Brain microvascular endothelial cell (primary cell): ENCODE measurements at regions not wholly inside any gene's neighbourhood (a gene's known extent, or its start where the extent isn't known, plus 50 kb on each side); places are given as distances from the start of the nearest gene placed in this dataset.
"Not testable (repeated sequence)": the region's sequence is repeated elsewhere in the genome, so short reads cannot be mapped to it uniquely, and the experiment has no call there.

ENCODE experiments used
- DNase-seq: peaks from one replicate; pipeline ENCODE4 v3.0.0-alpha.2; 2020
- H3K27ac ChIP-seq: fragments of 250-450 bp; sonication (Bioruptor Pico); 2 replicates; pipeline ENCODE4 v1.5.1; 2020; ENCODE audit warnings: mild to moderate bottlenecking, moderate library complexity
- H3K27me3 ChIP-seq: fragments of 250-450 bp; sonication (Bioruptor Pico); replicated peaks from 2 replicates; pipeline ENCODE4 v1.5.1; 2020; ENCODE audit warnings: mild to moderate bottlenecking
- H3K36me3 ChIP-seq: fragments of 250-450 bp; sonication (Bioruptor Pico); replicated peaks from 2 replicates; pipeline ENCODE4 v1.5.1; 2020; ENCODE audit warnings: mild to moderate bottlenecking
- H3K4me3 ChIP-seq: 2 replicates; pipeline ENCODE4 v1.5.1; 2011; ENCODE audit warnings: low read depth, mild to moderate bottlenecking, control low read depth, low read length, moderate library complexity
- in situ Hi-C: cut with HindIII; loops from 2 replicates; pipeline ENCODE4 v1.10.0; 2017; ENCODE audit warnings: low sequenced_read_pairs, low pct_ligation_motif_present
- TF ChIP-seq, protein P1 (sequence below): IDR thresholded peaks from 2 replicates; pipeline ENCODE4 v1.5.1; 2011; ENCODE audit warnings: low read depth, mild to moderate bottlenecking, moderate library complexity, low read length, control low read depth, inconsistent platforms; ENCODE audit errors: missing control alignments

DNA sequence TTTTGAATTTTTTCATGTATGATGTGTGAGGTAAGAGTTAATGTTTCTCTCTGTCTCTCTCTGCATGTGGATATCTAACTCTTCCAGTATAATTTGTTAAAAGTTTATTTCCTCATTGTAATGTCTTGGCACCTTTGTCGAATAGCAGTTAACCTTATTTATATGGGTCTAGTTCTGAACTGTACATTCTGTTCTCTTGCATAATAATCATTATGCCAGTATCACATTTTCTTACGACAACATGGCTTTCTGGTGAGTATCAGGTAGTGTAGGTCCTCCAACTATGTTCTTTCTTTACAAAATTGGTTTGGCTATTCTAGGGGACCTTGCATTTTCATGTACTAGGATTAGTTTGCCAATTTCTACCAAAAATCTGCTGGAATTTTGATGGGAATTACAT lies 337.0 kb upstream of the FZD8 start:
- H3K27me3 ChIP-seq = no peaks in the 10 kb centered on the region
- in situ Hi-C loops = no loop called here
- H3K36me3 ChIP-seq = no peaks in the 10 kb centered on the region
- H3K4me3 ChIP-seq = no peak overlapping the region
- DNase-seq = no peak
- TF ChIP-seq, protein P1, sequence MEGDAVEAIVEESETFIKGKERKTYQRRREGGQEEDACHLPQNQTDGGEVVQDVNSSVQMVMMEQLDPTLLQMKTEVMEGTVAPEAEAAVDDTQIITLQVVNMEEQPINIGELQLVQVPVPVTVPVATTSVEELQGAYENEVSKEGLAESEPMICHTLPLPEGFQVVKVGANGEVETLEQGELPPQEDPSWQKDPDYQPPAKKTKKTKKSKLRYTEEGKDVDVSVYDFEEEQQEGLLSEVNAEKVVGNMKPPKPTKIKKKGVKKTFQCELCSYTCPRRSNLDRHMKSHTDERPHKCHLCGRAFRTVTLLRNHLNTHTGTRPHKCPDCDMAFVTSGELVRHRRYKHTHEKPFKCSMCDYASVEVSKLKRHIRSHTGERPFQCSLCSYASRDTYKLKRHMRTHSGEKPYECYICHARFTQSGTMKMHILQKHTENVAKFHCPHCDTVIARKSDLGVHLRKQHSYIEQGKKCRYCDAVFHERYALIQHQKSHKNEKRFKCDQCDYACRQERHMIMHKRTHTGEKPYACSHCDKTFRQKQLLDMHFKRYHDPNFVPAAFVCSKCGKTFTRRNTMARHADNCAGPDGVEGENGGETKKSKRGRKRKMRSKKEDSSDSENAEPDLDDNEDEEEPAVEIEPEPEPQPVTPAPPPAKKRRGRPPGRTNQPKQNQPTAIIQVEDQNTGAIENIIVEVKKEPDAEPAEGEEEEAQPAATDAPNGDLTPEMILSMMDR = no peak
- no peak overlapping the region for H3K27ac ChIP-seq

DNA sequence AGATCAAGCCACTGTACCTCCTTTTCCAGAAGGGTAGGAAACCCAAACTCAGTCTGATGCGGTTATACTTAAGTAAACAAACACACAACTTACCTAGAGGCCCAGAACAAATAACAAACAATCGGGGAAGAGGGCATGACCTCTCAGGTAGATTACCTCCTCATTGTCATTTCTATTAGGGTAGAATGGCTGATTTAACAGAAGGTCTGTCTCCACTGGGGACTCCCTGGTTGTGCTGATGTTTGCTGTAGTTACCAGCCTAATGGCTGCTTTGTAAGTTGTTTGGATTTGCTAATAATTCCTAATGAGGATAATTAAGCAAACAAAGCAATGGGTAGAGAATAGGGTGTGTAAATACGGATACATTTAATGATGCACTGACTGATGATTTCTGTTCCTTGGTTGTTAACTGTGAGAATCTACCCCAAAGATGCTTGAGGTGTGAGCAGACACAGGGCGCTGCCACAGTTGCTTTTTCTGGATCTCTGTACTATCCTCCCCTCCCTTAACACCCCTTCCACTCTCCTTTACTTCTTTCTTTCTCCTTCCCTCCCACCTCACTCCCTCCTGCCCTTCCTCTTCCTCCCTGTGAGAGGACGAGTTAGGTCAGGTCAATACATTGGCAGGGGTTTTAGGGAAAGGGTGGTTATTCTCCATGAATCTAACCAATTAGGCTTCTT lies 332.0 kb upstream of the FZD8 start:
- H3K36me3 ChIP-seq, DNase-seq, H3K27ac ChIP-seq, in situ Hi-C loops, H3K27me3 ChIP-seq, H3K4me3 ChIP-seq: not testable (repeated sequence)

DNA sequence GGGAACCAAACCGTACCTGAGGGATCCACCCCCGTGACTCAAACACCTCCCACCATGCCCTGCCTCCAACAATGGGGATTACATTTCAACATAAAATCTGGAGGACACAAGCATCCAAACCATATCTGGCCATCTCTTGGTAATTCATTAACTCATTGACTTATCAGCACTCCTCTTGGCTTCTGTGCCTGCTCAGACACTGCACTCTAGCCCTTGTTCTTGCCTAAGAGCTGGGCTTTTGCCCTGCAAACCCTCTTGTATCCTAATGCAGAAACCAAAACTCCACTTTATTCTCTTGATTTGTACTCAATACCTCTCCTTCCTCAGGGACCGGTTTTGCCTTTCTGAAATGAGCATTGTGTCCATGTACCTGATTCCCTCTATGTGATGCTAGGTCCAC lies 330.2 kb upstream of the FZD8 start:
- in situ Hi-C loops = no loop called here
- TF ChIP-seq, protein P1 = no peak
- Histone ChIP-seq H3K27ac (no peak overlapping the region), H3K27me3 (no peaks in the 10 kb centered on the region), H3K4me3 (no peak overlapping the region), H3K36me3 (no peaks in the 10 kb centered on the region)
- no peak for DNase-seq

DNA sequence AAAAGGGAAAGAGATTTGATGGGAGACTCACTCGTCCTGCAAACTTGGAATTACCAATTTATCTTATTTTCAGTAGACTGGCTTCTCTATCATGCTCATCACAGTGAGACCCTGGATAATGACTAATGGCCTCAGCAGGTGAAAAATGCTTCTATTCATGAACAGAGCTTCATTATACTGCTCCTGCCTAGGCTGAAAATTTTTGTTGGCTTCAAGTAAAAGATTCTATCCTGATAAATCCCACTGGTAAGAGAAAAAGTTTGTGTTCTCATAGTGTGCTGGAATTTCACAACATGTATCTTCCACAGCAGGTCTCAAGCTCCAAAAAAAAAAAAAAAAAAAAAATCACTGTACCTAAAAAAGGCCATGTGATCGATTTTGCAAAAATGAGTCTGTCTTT lies 329.3 kb upstream of the FZD8 start:
- in situ Hi-C loops = no loop called here
- TF ChIP-seq, protein P1 = no peak
- Histone ChIP-seq H3K27ac (no peak overlapping the region), H3K27me3 (no peaks in the 10 kb centered on the region), H3K4me3 (no peak overlapping the region), H3K36me3 (no peaks in the 10 kb centered on the region)
- DNase-seq = no peak

DNA sequence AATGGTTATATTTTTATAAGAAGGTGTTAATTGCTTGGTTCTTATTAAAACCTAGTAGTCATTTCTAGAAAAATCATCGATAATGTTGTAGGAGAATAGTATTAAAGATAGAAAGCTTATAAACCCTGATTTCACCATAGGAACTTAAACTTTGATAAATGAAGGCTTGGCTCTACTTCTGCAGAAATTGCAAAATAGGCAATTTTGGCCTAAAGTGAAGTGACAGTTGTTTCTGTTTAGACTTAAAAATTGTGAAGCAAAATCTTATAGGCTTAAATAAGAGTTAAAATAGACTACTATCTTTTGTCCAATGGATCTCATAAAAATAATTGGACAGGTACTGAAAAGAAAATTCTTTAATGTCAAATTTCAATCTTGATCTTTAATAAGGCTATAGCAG lies 321.6 kb upstream of the FZD8 start:
- no peak for DNase-seq

DNA sequence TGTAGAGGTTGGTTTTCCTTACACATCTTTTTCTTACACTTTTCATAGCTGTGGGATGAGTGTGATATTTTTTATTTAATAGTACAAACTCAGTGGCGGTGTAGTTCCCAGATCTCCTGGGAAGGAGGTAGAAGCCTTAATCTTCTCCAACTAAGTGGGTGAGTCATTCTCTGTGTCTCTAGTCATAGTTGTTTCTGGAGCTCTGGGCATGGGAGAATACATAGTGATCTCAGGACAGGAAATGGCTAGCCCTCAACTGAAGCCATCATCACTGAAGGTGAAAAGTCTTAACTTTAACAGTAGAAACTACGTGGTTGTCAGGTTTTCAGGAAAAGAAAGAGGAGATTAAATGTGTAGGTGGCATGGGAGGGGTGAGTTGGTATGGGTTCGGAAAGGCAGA lies 319.4 kb upstream of the FZD8 start:
- Histone ChIP-seq H3K27ac (no peak overlapping the region), H3K27me3 (no peaks in the 10 kb centered on the region), H3K4me3 (no peak overlapping the region), H3K36me3 (no peaks in the 10 kb centered on the region)
- DNase-seq = peak; percentile 65
- TF ChIP-seq, protein P1 = no peak
- in situ Hi-C loops = no loop called here

More for the DNA sequence above, 321.6 kb upstream of the FZD8 start:
- H3K27ac ChIP-seq = no peak overlapping the region
- no peak overlapping the region for H3K4me3 ChIP-seq
- H3K27me3 ChIP-seq = no peaks in the 10 kb centered on the region
- TF ChIP-seq, protein P1 = no peak
- H3K36me3 ChIP-seq = no peaks in the 10 kb centered on the region
- in situ Hi-C loops = no loop called here
